HG03095 (cell line): ENCODE measurements at regions not wholly inside any gene's neighbourhood (a gene's known extent, or its start where the extent isn't known, plus 50 kb on each side); places are given as distances from the start of the nearest gene placed in this dataset.

Experiments used
- ATAC-seq: cut with Tn5 transposase; IDR thresholded peaks from one replicate; pipeline ENCODE4 v1.9.1; 2021; ENCODE audit warnings: moderate library complexity; ENCODE audit not compliant: unreplicated experiment

- ATAC-seq, result no peak
These were observed 843.9 kb upstream of the DPPA4 start for GRCh38 chr3:110181226-110181625.

GRCh38 chr3:110184536-110184935 lies 847.2 kb upstream of the DPPA4 start:
- ATAC-seq, result no peak

GRCh38 chr3:110193074-110193473 lies 855.7 kb upstream of the DPPA4 start:
- ATAC-seq, result no peak

- ATAC-seq, result no peak
These were observed 861.6 kb upstream of the DPPA4 start for GRCh38 chr3:110198717-110199587.

- no peak for ATAC-seq
These were observed 862.2 kb upstream of the DPPA4 start for GRCh38 chr3:110199588-110199943.

DNA sequence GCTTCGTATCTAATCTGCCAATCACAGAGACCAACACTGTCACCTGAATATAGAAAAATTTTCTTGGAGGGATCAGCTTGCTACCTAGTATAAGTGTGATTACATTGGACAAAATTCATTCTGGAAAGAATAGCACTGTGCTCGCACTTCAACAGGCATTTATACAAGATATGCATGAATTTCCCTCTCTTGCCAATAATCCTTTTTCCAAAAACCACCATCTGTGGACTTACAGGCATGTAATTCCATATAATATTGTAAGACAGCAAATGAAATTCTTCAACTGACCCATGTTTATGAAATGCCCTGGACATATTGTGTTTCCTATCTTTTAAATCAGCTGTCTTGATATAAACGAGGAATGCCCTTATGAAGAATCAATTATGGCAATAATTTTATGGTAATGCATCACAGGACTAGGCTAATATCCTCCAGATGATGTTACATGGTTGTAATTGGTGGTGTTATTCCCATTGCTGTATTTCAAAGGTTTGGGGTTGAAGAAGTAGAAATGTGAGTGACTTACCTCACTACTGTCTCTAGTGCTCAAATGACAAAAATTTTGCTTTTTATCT lies 861.4 kb upstream of the NECTIN3 start:
- ATAC-seq, result no peak

- no peak for ATAC-seq
These were observed 845.0 kb upstream of the NECTIN3 start for GRCh38 chr3:110226645-110227044.

GRCh38 chr3:110227991-110228390 lies 843.6 kb upstream of the NECTIN3 start:
- no peak for ATAC-seq

DNA sequence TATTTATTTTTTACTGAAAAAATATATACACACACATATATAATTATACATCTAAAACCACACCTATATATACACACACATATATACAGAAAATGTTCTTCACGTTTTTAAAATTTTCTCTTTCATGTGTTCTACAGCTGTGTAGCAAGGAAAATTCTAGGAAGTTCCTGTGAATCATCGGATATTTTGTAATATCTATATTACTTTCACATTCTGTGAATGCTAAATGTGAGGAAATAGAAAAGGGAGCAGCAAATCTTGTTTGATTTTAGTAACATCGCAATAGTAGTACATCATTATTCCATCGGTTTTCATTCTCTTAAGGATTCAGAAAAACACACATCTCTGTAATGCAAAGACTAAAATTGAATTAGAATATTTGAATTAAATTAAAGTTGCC lies 836.8 kb upstream of the NECTIN3 start:
- no peak for ATAC-seq

- no peak for ATAC-seq
These were observed 834.5 kb upstream of the NECTIN3 start for GRCh38 chr3:110236976-110237610.

GRCh38 chr3:110243081-110243480 lies 828.5 kb upstream of the NECTIN3 start:
- no peak for ATAC-seq

DNA sequence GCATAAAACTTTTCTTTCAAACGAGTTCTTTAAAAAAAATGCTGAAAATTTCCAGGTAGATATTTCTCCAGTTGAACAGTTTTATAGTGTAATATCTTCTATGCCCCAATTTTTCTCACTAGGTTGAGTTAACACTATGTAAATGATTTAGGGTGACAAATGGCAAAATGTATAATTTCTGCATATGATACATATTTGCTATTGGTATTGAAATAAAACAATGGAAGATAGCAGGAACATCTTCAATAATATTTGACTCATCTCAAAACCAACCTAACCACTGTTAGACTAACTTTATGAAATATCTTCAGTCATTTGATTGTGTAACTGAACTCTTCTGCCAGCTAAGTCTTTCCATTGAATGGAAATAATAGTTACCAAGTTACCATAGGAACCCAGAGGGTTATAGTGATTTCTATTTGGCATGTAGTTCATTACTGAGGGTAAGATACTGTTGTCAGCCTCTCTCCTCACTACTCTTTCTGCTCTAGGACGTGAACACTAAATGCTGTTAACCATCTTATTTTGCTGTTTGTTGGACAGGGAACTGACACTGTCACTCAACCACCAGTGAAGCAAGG lies 824.7 kb upstream of the NECTIN3 start:
- ATAC-seq, result no peak

DNA sequence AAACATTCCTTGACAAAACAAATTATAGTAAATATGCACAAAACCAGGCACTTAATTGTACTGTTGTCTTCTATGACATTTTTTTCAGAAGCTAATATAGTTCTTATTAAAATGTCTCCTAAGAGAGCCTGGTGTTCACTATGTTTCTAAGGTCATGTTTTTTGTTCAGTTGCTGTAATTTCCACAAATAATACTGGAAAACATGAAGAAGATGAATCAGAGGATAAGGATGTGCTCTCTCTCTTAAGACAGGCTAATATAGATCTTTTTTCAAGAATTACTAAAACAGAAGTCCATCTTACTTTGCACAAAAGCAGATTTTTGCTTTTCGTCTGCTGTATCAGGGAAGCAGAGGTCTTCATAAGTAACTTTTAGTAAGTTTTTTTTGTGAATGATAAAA lies 823.0 kb upstream of the NECTIN3 start:
- no peak for ATAC-seq

DNA sequence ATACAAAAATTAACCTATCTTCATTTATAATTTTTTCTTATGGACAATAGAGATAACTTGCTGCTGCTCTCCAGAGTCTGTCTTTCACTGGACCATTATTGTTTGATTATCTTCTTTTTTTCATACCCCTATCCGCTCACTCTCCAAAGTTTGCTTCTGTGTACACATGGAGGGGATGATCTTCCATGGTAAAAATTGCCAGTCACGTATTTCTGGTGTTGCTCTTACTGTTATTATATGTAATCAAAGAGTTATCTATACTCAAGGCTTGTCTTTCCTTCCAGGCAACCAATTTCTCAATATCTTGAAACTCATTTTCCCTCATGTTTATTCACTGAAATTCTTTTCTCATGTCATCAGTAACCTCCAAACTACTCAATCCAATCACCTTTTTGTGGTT lies 817.8 kb upstream of the NECTIN3 start:
- no peak for ATAC-seq

- no peak for ATAC-seq
These were observed 817.0 kb upstream of the NECTIN3 start for GRCh38 chr3:110254591-110254990.

DNA sequence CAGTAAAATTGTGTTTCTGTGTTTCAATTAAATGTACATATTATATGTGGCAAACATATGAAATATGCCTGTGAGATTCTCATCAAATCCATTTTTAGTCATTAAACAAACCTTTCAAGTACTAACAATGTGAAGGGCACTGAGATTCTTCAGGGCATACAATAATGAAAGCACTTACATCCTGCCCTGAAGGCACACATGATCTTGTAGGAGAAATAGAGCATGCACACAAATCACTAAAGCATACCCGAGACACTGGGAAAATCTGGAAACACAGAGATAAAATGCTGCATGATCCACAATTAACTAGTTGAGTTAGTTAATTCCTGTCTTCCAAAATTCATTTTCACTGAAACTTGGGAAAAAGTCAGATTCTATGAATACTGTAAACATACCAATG lies 810.5 kb upstream of the NECTIN3 start:
- ATAC-seq, result no peak

DNA sequence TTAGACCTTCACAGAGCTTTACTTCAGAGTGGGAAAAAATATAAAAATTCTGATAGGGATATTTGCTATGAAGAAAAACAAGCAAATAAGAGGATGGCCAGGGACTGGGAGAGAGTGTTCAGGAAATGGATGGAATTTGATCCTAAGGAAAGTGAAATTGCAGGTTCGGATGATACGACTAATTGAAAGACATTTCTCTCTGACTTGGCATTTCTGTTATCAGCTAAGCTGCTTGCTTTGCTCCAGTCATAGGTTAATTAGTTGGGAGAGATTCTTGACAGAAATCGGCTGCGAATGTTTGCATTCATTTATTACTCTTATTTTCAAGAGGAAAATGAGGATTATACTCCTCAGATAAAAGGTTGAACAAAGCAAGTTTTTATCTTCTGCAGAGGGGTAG lies 808.7 kb upstream of the NECTIN3 start:
- no peak for ATAC-seq

DNA sequence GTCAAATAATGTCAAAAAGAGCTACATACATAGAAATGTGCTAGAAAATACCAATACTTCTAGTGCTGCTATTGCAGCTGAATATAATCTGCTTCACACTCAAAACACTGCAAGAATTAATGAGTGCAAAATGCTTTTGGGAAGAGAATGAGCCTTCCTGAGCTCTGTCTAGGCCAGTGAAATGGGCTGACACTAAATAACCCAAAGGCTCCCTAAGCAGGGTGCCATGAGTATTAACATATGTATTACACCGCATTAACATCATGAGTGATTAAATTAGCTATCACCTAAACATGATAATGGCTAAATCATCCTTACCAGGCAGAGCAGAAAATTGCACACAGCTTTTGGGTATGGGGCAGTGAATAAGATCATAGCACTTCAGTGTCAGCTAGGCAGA lies 806.3 kb upstream of the NECTIN3 start:
- ATAC-seq, result no peak

DNA sequence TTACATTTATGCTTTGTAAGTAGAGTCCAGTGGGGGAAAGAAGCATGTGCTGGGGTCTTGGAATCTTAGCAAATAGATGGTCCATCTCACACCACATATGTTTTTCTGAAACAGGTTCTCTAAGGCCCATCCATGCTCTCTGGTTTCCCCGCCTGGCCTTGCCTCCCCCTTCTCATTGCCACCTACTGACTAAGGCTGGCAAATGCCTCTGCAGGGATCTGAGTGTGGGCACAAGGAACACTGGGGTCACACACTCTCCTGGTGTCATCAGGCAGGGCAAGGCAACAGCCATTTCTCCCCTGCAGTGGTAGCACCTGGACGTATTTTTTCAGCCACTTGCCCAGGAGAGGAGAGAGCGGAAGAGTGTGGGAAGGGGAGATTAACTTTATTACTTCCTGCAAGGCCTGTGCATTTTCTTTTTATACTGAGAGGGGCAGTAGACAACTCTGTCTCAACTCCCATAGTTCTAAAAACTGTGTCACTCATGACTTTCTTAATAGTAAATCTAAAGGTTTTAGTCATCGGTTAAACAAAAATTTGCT lies 804.2 kb upstream of the NECTIN3 start:
- no peak for ATAC-seq

DNA sequence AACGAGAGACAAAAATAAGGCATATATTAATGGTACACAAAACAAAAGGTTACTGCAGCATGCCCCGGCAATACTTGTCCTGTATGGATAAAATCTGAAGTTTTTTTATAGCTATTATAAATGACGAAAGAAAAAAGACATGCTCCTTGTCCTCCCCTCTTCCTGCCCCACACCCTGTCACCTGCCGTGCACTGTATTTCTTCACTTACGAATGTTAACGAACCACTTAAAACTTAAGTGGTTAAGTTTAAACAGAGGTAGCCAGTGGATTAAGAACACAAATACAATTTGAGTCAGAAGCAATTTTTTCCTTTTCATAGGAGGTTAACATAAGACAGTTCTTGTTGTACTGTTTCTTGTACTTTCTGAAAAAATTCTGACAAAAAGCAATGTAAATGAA lies 799.1 kb upstream of the NECTIN3 start:
- ATAC-seq, result no peak

DNA sequence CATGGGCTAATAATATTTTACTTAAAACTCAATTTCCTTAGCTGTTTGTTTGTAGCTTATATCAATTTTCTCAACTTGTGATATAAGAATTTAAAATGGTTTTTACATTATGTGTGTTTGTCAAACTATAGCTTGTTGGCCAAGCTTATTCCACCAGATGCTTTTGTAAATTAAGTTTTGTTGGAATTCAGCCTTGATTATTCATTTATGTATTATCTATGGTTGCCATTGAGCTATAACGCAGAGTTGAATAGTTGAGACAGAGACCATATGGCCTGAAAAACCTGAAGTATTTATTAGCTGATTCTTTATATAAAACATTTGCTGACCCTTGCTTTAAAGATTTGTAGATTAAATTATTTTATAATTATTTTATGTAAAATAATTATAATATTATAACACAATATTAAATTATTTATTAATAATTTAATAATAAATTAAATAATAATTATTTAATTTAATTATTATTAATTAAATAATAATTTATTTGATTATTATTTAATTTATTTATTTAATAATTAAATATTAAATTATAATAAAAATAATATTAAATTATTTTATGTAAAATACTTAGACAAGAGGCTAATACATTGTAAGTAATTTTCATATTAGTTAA lies 779.6 kb upstream of the NECTIN3 start:
- ATAC-seq, result no peak
